GM19395 (cell line): ENCODE measurements at regions not wholly inside any gene's neighbourhood (a gene's known extent, or its start where the extent isn't known, plus 50 kb on each side); places are given as distances from the start of the nearest gene placed in this dataset.

Source experiments
- ATAC-seq: cut with Tn5 transposase; IDR thresholded peaks from one replicate; pipeline ENCODE4 v1.9.1; 2021; ENCODE audit warnings: mild to moderate bottlenecking, moderate library complexity; ENCODE audit not compliant: unreplicated experiment

GRCh38 chr6:14361956-14362587 is 244.5 kb downstream of the CD83 start:
- no peak for ATAC-seq

- no peak for ATAC-seq
These were observed 246.8 kb downstream of the CD83 start for GRCh38 chr6:14364370-14364769.

GRCh38 chr6:14365393-14365792 is 247.8 kb downstream of the CD83 start:
- no peak for ATAC-seq

- no peak for ATAC-seq
These were observed 248.7 kb downstream of the CD83 start for GRCh38 chr6:14366315-14366714.

GRCh38 chr6:14366872-14367271 is 249.3 kb downstream of the CD83 start:
- no peak for ATAC-seq

GRCh38 chr6:14367296-14367695 is 249.7 kb downstream of the CD83 start:
- ATAC-seq = no peak

GRCh38 chr6:14369717-14370116 is 252.1 kb downstream of the CD83 start:
- no peak for ATAC-seq

GRCh38 chr6:14371530-14371929 is 254.0 kb downstream of the CD83 start:
- no peak for ATAC-seq

DNA sequence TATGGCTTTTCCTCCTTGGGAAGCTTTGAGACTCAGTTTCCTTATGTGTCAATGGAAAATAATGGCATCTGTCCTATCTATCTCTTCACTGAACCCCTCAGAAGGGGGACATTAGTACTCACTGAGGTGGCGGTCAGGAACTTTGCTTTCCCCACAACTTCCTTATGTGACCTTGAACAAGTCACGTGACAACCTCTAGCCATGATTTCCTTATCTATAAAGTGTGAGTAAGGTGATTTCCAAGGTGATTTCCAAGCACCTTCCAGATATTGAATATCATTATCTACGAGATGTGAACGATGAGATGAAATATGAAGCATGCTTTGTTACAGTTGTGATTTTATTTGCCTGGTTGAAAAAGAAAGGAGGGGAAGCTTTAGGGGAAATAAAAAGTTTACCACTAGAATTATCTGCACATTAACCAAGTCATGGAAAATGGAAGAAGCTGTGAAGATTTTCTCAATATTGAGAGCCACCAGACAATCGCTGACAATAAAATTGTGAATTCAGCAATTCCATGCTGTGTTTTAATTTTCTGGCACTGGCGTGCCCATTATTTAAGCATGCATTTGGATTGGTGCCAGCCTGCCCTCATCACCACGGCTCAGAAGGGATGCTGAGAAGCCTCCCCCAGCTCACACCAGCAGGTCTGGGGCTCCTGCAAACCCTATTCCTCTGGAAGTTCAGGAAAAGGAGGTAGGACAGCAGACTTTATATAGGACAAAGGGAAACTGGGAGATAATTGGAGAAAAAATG is 255.3 kb downstream of the CD83 start:
- ATAC-seq = no peak

DNA sequence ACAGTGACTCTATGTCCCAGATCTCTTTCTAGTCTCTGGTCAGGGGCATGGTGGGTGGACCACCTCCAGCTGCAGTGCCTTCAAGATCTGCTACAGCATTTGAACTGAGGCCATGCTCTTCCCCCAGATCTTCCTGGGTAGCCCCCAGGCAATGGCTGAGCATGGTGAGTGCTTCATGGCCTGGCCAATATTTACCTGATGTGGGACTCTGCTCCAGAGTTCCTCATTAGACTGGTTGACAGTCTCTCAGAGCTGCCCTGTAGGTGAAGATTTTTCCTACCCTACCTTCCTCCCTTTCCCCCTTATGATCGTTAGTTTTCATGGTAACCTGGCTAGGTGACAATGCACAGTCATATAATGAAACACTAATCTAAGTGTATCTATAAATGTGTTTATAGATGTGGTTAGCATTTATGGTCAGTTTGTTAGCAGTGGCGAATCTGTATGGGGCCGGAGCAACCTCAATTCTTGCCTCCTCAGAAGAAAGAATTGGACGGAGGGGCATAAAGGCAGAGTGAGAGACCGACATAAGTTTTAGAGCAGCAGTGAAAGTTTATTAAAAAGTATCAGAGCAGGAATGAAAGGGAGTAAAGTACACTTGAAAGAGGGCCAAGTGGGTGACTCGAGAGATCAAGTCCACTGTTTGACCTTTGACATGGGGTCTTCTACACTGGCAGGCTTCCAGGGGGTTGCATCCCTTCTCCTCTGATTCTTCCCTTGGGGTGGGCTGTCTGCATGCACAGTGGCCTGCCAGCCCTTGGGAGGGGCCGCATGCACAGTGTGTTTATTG is 256.3 kb downstream of the CD83 start:
- no peak for ATAC-seq

- no peak for ATAC-seq
These were observed 258.4 kb downstream of the CD83 start for GRCh38 chr6:14375930-14376329.

- no peak for ATAC-seq
These were observed 262.0 kb downstream of the CD83 start for GRCh38 chr6:14379568-14379967.

DNA sequence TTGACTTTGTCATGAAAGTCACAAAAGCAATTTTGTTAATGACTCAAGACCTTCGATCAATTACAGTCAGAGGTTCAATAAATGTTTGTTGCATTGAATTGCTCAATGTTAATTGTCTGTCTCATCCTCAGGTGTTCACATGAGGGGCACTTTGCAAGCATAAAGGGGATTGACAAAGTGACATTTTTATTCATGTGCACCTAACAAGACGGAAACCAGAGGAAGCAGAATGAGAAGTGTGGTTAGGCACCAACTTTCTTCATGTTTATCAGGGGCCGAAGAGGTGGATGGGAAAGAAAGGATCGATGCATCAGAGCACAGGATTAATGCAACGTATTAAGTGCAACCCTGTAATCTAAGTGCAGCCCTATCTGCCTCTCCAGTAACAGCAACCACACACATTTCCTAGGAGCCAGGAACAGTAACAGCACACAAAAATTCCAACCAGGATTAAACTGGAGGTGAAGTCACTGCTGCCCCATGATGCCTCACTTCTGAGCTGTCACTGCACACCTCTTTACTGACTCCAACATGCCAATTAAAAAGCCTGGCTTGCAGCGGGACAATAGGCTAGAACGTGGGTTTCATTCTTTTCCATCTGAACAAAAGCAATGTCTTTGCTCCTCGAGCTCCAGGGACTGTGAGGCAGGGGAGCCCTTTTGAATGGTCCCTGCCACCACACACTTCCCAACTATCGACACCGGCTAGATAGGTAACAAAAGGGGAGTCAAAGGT is 262.7 kb downstream of the CD83 start:
- no peak for ATAC-seq

DNA sequence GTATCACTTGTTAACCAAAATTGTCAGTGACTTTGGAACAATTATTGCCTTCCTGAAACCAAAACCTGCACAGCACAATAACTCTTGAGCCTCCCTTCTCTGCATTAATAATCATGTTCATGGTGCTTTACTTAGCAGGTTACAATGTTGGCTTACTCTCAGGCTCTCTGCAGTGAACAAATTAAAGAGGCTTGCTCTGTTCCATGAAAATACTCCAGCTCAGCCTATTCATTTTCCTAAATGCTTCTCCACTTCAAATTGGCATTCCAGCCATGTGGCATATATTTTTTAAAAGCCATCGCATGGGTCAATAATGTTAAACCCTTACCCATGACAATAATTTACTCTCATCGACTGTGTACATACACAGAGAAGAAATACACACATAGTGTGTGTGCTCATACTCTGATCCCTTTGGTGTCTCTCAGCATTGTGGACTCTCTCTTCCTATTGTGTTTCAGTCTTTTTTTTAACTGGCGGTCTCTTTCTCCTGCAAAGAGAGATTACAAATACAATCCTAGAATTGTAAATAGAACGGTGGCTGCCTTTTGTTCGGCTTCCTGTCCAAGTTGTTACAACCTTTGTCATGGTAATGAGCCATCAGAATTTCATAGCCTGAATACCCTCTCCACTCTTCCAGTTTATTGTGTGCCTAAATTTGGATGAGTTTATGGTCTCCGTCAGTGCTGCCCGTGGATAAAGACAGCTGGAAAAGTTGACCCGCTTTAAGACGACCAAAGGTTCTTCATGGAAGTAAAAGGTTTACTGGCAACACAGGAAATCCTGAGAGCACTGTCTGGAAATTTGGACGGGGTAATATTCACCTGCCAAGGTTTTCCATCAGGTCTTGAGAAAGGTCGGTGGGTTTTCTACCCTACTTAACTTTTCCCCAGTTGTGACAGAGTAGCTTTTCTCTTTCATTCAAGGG is 263.6 kb downstream of the CD83 start:
- no peak for ATAC-seq

DNA sequence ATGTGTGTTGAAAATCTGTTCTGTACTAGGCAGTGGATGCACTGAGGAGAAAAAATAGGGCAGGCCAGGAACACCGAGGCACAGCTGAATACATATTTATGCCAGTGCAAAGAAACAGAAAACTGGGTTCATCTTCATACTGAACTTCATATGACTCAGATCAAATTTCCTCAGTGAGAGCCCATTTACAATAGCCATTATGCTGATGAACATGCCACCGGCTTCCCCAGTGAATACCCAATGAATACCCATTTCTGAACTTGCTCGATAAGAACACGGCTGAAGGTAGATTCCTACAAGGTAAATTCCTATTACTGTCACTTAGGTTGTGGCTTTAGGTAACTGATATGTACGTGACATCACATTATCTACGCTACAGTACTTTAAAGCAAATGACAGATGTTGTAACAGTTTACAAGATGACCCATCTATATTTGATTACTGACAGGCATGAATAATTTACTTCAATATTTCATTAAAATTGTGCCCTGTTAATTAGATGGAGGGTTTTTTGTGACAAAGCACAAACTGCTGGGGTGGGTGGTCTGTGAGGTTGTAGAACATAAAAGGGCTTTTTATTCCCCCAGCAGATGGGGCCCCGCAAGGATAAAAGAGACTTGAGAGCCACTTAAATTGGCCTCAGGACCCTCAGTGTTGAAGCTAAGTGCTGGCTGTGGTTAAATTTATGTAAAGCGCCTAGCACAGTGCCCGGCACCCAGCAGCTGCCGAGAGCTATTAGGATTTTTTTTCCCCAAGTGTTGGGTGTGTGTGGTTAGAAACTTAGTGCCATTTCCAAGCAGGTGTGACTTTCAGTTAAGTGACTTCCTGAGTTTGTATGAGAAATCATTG is 264.5 kb downstream of the CD83 start:
- no peak for ATAC-seq

GRCh38 chr6:14382678-14383236 is 265.2 kb downstream of the CD83 start:
- no peak for ATAC-seq

GRCh38 chr6:14383393-14384174 is 266.0 kb downstream of the CD83 start:
- ATAC-seq = no peak
